ENCODE measurements at regions not wholly inside any gene's neighbourhood (a gene's known extent, or its start where the extent isn't known, plus 50 kb on each side); places are given as distances from the start of the nearest gene placed in this dataset.

DNA sequence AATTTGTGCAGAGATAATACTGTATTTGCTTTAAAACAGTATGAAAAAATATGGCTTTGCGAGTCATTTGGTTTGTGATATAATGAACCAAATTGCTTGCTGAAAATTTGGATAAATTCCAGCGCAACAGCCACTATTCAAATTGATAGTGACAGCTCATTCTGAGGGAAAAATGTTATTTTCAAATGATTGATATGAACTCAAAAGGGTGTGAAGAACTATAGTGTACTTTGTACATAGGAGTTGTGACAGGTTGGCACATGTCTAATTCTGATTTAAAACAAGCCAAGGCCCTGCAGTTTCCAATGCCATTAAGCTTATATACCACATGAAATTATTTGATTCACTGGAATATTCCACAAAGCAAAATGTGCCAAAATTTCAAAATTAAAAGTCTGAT, 1628.9 kb upstream of the AGA start:
- TF ChIP-seq, protein P1, sequence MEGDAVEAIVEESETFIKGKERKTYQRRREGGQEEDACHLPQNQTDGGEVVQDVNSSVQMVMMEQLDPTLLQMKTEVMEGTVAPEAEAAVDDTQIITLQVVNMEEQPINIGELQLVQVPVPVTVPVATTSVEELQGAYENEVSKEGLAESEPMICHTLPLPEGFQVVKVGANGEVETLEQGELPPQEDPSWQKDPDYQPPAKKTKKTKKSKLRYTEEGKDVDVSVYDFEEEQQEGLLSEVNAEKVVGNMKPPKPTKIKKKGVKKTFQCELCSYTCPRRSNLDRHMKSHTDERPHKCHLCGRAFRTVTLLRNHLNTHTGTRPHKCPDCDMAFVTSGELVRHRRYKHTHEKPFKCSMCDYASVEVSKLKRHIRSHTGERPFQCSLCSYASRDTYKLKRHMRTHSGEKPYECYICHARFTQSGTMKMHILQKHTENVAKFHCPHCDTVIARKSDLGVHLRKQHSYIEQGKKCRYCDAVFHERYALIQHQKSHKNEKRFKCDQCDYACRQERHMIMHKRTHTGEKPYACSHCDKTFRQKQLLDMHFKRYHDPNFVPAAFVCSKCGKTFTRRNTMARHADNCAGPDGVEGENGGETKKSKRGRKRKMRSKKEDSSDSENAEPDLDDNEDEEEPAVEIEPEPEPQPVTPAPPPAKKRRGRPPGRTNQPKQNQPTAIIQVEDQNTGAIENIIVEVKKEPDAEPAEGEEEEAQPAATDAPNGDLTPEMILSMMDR (IDR thresholded peaks at IDR 0.05; ENCODE audit: insufficient read depth, low read depth, low read length): no peak
- no peak for DNase-seq (ENCODE audit: low read depth)
- no peak overlapping the region for H3K4me3 ChIP-seq (ENCODE audit: low read depth, low read length)

DNA sequence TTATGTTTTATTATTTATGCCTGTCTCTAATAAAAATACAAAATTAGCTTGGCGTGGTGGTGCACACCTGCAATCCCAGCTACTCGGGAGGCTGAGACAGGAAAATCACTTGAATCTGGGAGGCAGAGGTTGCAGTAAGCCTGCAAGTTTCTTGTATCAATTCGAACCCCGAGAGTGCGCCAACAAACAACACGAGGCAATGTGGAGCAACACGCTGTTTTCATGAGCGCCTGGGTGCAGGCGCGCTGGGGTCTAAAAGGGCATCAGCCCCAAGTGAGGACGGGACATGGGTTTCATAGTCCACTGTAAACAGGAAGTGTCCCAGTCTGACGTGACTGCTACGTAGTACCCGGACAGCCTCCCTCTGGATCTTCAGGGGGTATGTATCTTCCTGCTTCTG, 1634.6 kb upstream of the AGA start:
- no peak overlapping the region for H3K4me3 ChIP-seq (ENCODE audit: low read depth, low read length)
- DNase-seq (ENCODE audit: low read depth): no peak
- TF ChIP-seq, protein P1 (IDR thresholded peaks at IDR 0.05; ENCODE audit: insufficient read depth, low read depth, low read length): no peak

DNA sequence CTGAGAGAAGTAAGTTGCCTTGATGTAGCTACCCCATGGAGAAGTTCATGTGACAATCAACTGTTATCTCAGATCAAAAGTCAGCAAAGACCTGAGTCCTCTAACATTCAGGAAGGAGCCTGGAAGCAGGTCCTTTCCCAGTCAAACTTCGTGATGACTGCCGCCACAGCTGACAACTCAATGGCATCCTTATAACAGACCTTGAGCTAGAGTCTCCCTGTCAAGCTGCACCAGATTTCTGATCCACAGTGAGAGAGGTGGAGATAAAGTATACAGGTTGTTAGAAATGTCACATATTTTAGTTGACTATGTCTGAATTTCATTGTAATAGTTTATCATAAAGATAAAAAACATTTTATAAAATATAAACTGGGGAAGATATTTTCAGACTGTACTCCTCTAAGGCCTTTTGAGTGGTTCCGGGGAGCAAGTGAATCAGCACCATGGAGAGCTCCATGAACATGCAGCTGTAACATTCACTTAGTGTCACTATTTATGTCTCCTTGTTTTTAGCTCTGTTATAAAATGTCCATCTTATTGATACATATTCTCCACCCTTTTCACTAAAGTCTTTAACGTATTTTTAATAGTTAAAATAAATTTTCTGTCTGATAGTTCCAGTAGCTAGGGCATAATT, 1653.5 kb upstream of the AGA start:
- TF ChIP-seq, protein P1 (IDR thresholded peaks at IDR 0.05; ENCODE audit: insufficient read depth, low read depth, low read length): no peak
- no peak for DNase-seq (ENCODE audit: low read depth)

DNA sequence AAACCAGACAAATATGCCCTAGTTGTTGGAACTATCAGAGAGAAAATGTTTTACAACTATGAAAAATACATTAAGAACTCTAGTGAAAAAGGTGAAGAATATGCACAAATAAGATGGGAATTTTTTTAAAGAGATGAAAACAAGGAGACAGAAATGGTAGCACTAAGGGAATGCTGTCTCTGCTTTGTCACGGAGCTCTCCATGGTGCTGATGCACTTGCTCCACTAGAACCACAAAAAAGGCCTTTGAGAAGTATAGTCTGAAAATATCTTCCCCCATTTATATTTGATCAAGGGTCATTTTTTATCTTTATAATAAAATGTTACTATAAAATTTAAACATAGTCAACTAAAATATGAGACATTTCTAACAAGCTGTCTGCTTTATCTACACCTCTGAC, 1655.5 kb upstream of the AGA start:
- no peak for DNase-seq (ENCODE audit: low read depth)
- TF ChIP-seq, protein P1 (IDR thresholded peaks at IDR 0.05; ENCODE audit: insufficient read depth, low read depth, low read length): no peak

More for the DNA sequence above, 1653.5 kb upstream of the AGA start:
- no peak overlapping the region for H3K4me3 ChIP-seq (ENCODE audit: low read depth, low read length)

DNA sequence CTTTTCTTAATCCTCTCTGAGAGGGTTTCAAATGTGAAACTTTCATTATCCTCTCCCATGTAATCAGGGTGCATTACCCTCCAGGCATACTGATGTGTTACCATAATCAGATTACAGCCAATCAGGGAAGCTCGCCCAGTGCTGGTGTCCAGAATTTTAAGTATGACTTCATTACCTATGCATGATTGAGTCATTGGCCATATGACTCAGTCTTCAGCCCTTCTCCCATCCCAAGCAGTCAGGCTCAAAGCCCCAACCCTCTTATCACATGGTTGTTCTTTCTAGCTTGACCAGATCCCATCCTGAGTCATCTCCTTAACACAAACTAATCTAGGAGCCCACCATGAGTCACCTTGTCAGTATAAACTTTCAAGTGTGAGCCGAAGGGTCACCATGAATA, 1668.1 kb upstream of the AGA start:
- no peak for DNase-seq (ENCODE audit: low read depth)
- no peak overlapping the region for H3K4me3 ChIP-seq (ENCODE audit: low read depth, low read length)
- TF ChIP-seq, protein P1 (IDR thresholded peaks at IDR 0.05; ENCODE audit: insufficient read depth, low read depth, low read length): no peak

More for the DNA sequence above, 1655.5 kb upstream of the AGA start:
- no peak overlapping the region for H3K4me3 ChIP-seq (ENCODE audit: low read depth, low read length)

DNA sequence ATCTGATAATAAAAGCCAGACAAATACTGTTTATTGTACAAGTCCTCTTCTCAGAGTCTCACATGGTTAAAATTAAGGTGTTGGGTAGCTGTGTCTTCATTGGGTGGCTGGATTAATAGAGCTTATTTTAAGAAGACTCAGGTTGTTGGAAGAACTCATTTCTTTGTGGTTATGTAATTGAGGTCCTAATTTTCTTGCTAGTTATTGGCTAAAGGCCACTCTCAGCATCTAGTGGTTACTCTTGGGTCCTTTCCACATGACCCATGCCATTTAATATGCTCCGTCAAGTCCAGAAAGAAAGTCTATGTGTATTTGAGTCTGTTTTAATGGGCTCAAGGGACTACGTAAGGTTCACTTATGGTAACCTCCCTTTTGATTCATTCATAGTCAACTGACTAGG, 1668.6 kb upstream of the AGA start:
- no peak for DNase-seq (ENCODE audit: low read depth)
- TF ChIP-seq, protein P1 (IDR thresholded peaks at IDR 0.05; ENCODE audit: insufficient read depth, low read depth, low read length): no peak
- H3K4me3 ChIP-seq (ENCODE audit: low read depth, low read length): no peak overlapping the region
